ENCODE measurements at regions not wholly inside any gene's neighbourhood (a gene's known extent, or its start where the extent isn't known, plus 50 kb on each side); places are given as distances from the start of the nearest gene placed in this dataset.

DNA sequence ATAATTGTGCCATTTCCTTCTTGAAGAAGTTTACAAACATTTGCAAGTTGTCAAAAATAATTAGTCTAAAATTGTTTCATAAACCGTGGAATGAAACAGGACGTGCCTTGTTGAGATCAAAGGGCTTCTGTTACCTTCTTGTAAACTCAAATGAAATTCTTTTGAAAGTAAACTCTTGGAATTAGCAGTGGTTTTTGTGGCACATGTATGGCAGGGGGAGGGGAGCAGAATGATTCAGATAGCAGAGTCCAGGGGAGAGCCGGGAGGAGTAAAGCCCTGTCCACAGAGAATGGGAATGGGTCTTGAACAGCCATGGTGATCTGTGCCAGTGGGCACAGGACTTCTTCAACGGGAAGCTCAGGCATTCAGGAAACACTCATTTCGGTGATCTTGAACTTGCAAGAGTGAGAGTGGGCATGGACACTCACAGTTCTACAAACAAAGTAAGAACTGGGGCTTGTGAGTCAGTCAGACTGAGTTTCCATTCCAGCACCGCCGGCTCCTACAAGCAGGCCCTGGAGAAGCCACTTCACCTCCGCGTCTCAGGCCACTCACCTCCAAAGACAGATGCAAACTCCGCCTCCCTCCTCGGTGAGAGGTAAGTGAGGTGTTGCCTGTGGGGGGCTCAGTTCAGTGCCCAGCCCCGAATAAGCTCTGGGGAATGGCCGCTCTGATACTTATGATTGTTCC lies 143.1 kb downstream of the CDH26 start:
- H3K9me2 ChIP-seq (replicated peaks; ENCODE audit: low read length), result no peaks in the 10 kb centered on the region
- H3K36me3 ChIP-seq (ENCODE audit: low read depth, low read length), result no peaks in the 10 kb centered on the region
- CTCF ChIA-PET, result no interaction called here
- POLR2A ChIA-PET (ENCODE audit: unreplicated experiment), result interaction anchor here (0.6 kb wide), 1 partner anchor 716 kb away, joined by 3 read pairs; no protein-coding TSS in a partner anchor
- no peaks in the 10 kb centered on the region for H4K20me1 ChIP-seq (ENCODE audit: low read length)
- no peak overlapping the region for H3K27ac ChIP-seq (ENCODE audit: low read length)
- no TSS peak for BruUV-seq (replicated peaks)
- H3K79me2 ChIP-seq (ENCODE audit: low read length), result no peaks in the 10 kb centered on the region
- ATAC-seq (no peak), DNase-seq (no peak)
- H3K27me3 ChIP-seq (ENCODE audit: low read length), result peaks cover 42% of the 10 kb centered on the region
- no peak overlapping the region for H2AFZ ChIP-seq (ENCODE audit: low read length)
- no peak overlapping the region for H3K4me3 ChIP-seq (ENCODE audit: low read length)
- no peak overlapping the region for H3K9ac ChIP-seq (ENCODE audit: low read length)
- H3K4me1 ChIP-seq (ENCODE audit: insufficient read depth, low read length), result no peaks in the 10 kb centered on the region
- H3K9me3 ChIP-seq (ENCODE audit: low read length), result no peaks in the 10 kb centered on the region
- no peaks in the 10 kb centered on the region for H3F3A ChIP-seq (ENCODE audit: low read length, unreplicated experiment)
- no peak overlapping the region for H3K4me2 ChIP-seq (ENCODE audit: low read length)
- TF ChIP-seq, protein P1, sequence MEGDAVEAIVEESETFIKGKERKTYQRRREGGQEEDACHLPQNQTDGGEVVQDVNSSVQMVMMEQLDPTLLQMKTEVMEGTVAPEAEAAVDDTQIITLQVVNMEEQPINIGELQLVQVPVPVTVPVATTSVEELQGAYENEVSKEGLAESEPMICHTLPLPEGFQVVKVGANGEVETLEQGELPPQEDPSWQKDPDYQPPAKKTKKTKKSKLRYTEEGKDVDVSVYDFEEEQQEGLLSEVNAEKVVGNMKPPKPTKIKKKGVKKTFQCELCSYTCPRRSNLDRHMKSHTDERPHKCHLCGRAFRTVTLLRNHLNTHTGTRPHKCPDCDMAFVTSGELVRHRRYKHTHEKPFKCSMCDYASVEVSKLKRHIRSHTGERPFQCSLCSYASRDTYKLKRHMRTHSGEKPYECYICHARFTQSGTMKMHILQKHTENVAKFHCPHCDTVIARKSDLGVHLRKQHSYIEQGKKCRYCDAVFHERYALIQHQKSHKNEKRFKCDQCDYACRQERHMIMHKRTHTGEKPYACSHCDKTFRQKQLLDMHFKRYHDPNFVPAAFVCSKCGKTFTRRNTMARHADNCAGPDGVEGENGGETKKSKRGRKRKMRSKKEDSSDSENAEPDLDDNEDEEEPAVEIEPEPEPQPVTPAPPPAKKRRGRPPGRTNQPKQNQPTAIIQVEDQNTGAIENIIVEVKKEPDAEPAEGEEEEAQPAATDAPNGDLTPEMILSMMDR (conservative IDR thresholded peaks at IDR 0.05; ENCODE audit: low read depth, low read length), result no peak
- TF ChIP-seq EZH2phosphoT487 (IDR thresholded peaks at IDR 0.05; ENCODE audit: borderline replicate concordance, low read length) (no peak), EZH2 (IDR thresholded peaks at IDR 0.05; ENCODE audit: low read length, unreplicated experiment) (no peak)
- intact Hi-C loops (cut with micrococcal nuclease), result no loop called here

DNA sequence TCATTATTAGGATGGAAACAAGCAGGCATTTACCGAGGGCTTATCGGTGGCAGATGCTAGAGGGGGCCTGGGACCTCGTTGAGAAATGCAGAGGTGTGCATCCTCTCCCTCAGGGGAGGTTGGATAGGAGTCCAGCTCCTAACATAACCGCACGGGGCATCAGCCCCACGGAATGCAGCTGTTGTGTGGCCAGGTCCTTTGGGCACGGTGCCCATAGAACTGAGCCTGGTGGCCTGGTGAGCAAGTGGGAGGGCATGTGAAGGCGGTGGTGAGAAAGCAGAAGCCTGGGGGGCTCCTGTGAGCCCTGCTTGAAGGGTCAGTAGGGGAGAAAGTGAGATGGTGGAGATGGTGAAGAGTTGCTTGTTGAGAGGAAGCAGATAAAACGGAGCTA lies 143.7 kb downstream of the CDH26 start:
- Histone ChIP-seq H3K27ac (ENCODE audit: low read length) (no peak overlapping the region), H3K36me3 (ENCODE audit: low read depth, low read length) (no peaks in the 10 kb centered on the region), H3K9me2 (replicated peaks; ENCODE audit: low read length) (no peaks in the 10 kb centered on the region), H3K4me3 (ENCODE audit: low read length) (no peak overlapping the region), H3K79me2 (ENCODE audit: low read length) (no peaks in the 10 kb centered on the region), H3F3A (ENCODE audit: low read length, unreplicated experiment) (no peaks in the 10 kb centered on the region), H3K9ac (ENCODE audit: low read length) (no peak overlapping the region), H3K4me2 (ENCODE audit: low read length) (no peak overlapping the region), H4K20me1 (ENCODE audit: low read length) (no peaks in the 10 kb centered on the region), H3K27me3 (ENCODE audit: low read length) (peaks cover 41% of the 10 kb centered on the region), H3K9me3 (ENCODE audit: low read length) (no peaks in the 10 kb centered on the region), H3K4me1 (ENCODE audit: insufficient read depth, low read length) (no peaks in the 10 kb centered on the region), H2AFZ (ENCODE audit: low read length) (no peak overlapping the region)
- no peak for DNase-seq
- ATAC-seq, result no peak
- TF ChIP-seq EZH2phosphoT487 (IDR thresholded peaks at IDR 0.05; ENCODE audit: borderline replicate concordance, low read length) (no peak), EZH2 (IDR thresholded peaks at IDR 0.05; ENCODE audit: low read length, unreplicated experiment) (no peak)
- TF ChIP-seq, protein P1 (conservative IDR thresholded peaks at IDR 0.05; ENCODE audit: low read depth, low read length), result no peak
- ChIA-PET CTCF (no interaction called here), POLR2A (ENCODE audit: unreplicated experiment) (interaction anchor here (0.6 kb wide), 1 partner anchor 715 kb away, joined by 3 read pairs; no protein-coding TSS in a partner anchor)
- intact Hi-C loops (cut with micrococcal nuclease), result no loop called here
- BruUV-seq (replicated peaks), result no TSS peak

DNA sequence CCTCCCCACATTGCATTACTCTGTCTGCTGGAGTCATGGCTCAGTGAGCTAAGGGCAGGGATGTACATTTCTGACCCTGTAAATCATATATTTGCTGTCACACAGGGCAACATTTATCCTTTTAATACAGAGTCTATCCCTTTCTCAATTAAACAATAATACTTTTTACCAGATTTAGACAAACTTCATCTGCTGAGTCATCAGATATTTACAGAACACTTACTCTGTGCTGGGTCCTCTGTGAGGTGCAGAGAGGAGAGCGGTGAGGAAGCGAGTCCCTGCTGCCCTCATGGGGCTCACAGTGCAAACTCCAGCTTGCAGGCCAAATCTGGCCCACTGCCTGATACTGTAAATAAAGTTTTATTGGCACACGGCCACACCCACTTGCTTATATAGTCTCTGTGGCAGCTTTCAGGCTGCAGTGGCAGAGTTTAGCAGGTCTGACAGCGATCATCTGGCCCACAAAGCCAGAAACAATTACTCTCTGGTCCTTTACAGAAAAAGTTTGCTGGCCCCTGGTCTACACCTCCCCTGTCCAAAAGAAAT lies 144.5 kb downstream of the CDH26 start:
- no peaks in the 10 kb centered on the region for H3K9me2 ChIP-seq (replicated peaks; ENCODE audit: low read length)
- BruUV-seq (replicated peaks), result no TSS peak
- ATAC-seq (no peak), DNase-seq (peak; percentile 10)
- no peaks in the 10 kb centered on the region for H4K20me1 ChIP-seq (ENCODE audit: low read length)
- H3K79me2 ChIP-seq (ENCODE audit: low read length), result no peaks in the 10 kb centered on the region
- CTCF ChIA-PET, result no interaction called here
- intact Hi-C loops (cut with micrococcal nuclease), result no loop called here
- H3K9ac ChIP-seq (ENCODE audit: low read length), result no peak overlapping the region
- no peak overlapping the region for H3K4me3 ChIP-seq (ENCODE audit: low read length)
- H3K4me1 ChIP-seq (ENCODE audit: insufficient read depth, low read length), result no peaks in the 10 kb centered on the region
- H3K27ac ChIP-seq (ENCODE audit: low read length), result no peak overlapping the region
- no peaks in the 10 kb centered on the region for H3K36me3 ChIP-seq (ENCODE audit: low read depth, low read length)
- H3K9me3 ChIP-seq (ENCODE audit: low read length), result no peaks in the 10 kb centered on the region
- H3K4me2 ChIP-seq (ENCODE audit: low read length), result no peak overlapping the region
- H3F3A ChIP-seq (ENCODE audit: low read length, unreplicated experiment), result no peaks in the 10 kb centered on the region
- H2AFZ ChIP-seq (ENCODE audit: low read length), result no peak overlapping the region
- TF ChIP-seq EZH2 (IDR thresholded peaks at IDR 0.05; ENCODE audit: low read length, unreplicated experiment), result no peak
- TF ChIP-seq, protein P1 (conservative IDR thresholded peaks at IDR 0.05; ENCODE audit: low read depth, low read length), result no peak
- no peak for TF ChIP-seq EZH2phosphoT487 (IDR thresholded peaks at IDR 0.05; ENCODE audit: borderline replicate concordance, low read length)
- peaks cover 49% of the 10 kb centered on the region for H3K27me3 ChIP-seq (ENCODE audit: low read length)
- POLR2A ChIA-PET (ENCODE audit: unreplicated experiment), result no interaction called here
